ENCODE measurements at regions not wholly inside any gene's neighbourhood (a gene's known extent, or its start where the extent isn't known, plus 50 kb on each side); places are given as distances from the start of the nearest gene placed in this dataset.

GRCh38 chr13:84460989-84461388, 578.7 kb upstream of the SLITRK1 start:
- TF ChIP-seq CTCF (IDR thresholded peaks at IDR 0.05) (no peak), POLR2A (IDR thresholded peaks at IDR 0.05) (no peak)
